ENCODE measurements at regions not wholly inside any gene's neighbourhood (a gene's known extent, or its start where the extent isn't known, plus 50 kb on each side); places are given as distances from the start of the nearest gene placed in this dataset.
"Not testable (repeated sequence)": the region's sequence is repeated elsewhere in the genome, so short reads cannot be mapped to it uniquely, and the experiment has no call there.

- DNase-seq (ENCODE audit: low read depth), result no peak
These were observed 314.7 kb upstream of the NOX3 start for GRCh38 chr6:155770313-155770712.

DNA sequence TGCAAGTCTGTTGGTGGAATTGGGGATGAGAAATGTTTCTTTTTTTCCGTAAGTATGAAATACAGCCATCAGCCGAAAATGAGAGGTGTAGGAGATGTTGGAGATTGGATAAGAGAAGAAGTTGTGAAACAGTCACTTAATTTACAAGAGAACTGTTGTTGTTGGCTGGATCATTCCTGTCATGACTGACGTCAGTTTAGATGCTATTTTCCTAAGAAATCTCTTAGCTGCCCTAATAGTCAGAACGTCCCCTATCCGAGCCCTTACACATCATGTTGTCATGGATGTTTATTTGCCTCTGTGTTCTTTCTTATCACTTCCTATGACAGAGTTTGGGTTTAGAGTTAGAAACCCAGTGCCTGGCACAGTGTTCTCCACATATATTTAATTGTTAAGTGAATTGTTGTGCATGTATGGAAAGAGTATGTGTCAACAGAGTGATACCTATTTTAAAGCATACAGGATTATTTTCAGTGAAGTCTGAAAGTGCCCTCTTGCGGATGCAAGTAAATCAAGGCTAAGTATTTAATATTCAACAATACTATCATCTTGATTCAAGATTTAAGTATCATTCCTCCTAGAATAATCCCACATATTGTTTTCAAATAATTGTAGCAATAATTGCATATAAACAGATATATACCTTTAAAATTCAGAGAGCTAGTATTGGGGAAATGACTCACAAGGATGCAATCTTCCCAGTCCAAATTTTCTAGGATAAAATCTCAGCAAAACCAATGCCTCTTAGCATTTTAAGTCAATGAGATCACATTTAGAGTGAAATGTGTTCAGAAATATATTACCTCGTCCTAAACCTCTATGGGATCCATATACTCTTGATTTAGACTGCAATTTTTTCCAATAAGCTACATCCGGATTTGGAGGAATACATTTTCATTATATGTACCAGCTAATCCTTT lies 309.9 kb upstream of the NOX3 start:
- peak; percentile 10 for DNase-seq (ENCODE audit: low read depth)

- DNase-seq (ENCODE audit: low read depth), result no peak
These were observed 307.0 kb upstream of the NOX3 start for GRCh38 chr6:155762649-155763048.

DNA sequence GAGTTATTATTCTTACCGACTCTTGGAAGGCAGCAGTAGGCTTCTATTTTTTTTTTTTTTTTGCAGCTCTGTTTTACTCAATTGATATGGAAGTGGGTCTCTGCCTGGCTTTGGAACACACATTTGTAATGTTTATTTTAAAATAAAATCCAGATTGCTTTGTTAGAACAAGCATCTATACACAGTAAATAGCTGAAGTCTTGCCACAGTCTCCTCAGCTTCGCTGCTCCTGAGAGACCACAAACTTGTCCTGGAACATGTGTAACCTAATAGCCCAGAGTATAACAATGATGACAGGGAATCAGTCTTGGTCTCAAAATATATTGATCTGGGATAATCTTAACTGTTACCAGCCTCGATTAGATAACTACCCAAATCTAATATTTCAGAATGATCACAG lies 299.8 kb upstream of the NOX3 start:
- no peak for DNase-seq (ENCODE audit: low read depth)

DNA sequence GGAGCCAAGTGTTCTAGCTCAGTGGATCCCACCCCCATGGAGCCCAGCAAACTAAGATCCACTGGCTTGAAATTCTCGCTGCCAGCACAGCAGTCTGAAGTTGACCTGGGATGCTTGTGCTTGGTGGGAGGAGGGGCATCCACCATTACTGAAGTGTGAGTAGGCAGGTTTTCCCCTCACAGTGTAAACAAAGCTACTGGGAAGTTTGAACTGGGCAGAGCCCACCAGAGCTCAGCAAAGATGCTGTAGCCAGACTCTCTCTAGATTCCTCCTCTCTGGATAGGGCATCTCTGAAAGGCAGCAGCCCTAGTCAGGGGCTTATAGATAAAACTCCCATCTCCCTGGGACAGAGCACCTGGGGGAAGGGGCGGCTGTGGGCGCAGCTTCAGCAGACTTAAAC lies 293.1 kb upstream of the NOX3 start:
- not testable (repeated sequence) for DNase-seq (ENCODE audit: low read depth)

DNA sequence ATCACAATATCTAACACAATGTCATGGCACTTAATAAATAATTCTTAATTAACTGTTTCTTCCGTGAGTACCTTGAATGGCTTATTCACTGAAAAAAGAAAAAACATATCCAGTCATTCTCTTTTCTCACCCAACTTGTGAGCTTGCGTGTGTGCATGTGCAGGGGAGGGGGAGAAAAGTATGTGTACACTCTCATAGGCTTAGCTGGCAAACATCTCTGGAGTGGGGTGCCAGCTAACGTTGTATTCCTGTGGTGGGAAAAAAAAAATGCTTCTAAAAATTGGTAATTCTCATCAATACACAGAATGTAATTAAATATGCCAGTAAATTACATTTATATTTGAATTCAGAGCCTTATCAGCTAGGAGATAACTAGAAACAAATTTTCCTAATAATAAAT lies 291.9 kb upstream of the NOX3 start:
- DNase-seq (ENCODE audit: low read depth), result no peak

DNA sequence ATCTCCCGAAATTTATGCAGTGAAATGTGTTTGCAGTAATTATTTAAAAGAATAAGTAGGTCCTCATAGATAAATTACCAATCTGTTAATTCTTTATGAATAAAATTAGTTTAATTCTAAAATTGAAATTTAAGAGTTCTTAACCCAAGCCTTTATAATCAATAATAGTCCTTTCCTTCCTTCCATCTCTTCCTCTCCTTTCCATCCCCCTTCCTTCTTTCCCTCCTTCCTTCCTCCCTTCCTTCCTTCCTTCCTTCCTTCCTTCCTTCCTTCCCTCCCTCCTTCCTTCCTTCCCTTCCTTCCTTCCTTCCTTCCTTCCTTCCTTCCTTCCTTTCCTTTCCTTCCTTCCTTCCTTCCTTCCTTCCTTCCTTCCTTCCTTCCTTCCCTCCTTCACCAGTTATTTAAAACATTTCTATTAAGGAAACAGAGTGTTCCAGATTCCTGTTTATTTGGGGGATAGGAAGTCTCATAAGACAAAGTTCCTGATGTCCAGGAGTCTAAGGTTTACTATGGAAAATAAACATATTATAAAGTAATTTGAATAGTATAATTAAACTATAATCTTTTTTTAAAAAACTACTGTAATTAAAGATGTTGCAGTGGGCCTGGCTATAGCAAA lies 285.3 kb upstream of the NOX3 start:
- no peak for DNase-seq (ENCODE audit: low read depth)

DNA sequence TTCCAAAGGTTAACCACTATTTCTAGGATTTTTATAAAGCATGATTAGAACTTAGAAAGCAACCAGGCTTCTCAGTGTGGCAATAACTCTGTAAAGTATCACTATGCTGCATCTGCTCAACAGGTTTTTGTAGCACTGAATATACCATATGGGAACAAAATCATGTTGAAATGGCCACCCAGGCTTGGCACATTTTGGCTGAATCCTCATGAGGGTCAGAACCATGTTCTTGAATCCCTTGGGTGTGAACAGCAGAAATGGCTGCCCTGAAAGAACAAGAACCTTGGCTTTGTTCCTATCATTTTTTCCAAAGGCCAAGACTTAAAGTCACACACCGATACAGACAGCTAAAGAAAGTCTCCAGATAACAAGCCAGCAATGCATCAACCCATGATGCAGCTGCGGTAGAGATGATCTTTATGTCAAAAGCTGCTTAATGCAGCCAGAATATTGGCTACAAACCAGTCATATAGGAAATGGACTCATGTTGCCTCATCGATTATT lies 283.0 kb upstream of the NOX3 start:
- DNase-seq (ENCODE audit: low read depth), result no peak

- DNase-seq (ENCODE audit: low read depth), result no peak
These were observed 261.7 kb upstream of the NOX3 start for GRCh38 chr6:155717374-155717773.

- DNase-seq (ENCODE audit: low read depth), result no peak
These were observed 255.1 kb upstream of the NOX3 start for GRCh38 chr6:155710704-155711103.

DNA sequence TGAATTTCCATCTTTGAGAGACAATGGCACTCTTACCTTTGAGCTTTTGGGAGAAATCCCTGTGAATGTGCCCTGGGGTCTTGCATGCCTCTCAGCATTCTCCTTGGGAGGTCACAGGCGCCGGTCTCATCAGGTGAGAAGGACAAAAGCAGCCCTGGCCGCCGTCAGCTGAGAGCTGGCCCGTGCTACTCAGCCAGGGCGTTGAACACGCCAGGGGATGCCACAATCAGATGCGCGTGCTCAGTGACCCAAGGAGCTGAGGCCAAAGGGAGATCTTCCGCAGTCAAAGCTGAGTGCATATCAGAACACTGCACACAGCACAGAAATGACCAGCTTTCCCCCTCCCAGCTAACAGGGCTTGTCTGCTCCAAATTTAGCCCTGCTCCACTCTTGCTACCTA lies 253.6 kb upstream of the NOX3 start:
- no peak for DNase-seq (ENCODE audit: low read depth)

- DNase-seq (ENCODE audit: low read depth), result no peak
These were observed 252.5 kb upstream of the NOX3 start for GRCh38 chr6:155708100-155708499.

DNA sequence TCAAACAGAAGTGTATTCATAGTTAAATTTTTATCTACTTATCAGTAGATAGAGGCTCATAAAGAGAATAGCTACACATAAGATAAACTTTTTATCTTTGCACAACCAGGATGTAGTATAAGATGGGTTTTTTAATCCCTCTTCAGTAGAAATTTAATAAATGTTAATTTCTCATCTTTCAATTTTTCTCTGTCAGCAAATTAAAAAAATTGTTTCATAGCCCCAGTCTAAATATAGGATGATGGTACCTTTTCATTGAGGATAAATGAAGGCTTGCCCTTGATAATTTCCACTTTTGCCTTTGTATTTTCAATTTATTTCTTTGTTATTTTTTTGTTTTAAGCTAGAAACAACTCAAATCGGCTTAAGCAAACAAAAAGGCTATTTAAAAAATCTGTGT lies 251.2 kb upstream of the NOX3 start:
- no peak for DNase-seq (ENCODE audit: low read depth)

- no peak for DNase-seq (ENCODE audit: low read depth)
These were observed 250.7 kb upstream of the NOX3 start for GRCh38 chr6:155706341-155706740.

DNA sequence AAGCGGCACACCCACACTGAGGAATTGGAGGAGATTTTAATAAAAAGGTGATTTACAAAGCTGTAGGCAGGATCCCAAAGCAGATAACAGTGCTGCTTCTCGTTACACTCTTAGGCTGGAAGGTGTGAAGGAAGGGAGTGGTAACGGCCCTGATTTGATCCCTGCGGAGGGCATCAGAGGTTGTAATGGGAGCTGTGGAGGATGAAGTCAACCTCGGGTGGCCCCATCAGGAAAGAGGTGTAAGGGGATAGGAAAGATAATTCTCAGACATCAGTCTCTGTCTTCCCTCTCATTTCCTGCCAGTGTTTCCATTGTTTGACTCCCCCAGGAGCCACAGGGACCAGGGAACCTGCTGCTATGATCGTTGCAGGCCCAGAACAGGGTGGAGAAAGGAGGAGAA lies 245.7 kb upstream of the NOX3 start:
- no peak for DNase-seq (ENCODE audit: low read depth)

DNA sequence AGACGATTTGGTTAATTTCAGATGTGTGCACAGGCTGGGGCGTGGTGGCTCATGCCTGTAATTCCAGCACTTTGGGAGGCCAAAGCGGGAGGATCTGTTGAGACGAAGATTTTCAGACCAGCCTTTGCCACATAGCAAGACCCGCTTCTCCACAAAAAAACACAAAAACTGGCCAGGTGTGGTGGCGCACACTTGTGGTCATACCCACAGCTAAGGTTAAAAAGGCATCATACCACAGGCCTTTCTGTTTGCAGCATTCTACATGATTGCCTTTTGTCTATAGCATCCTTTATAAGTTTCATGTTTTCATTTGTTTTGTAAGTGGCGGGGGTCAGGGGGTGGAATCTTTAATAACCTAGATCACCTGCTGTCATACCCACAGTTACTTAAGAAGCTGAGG lies 239.9 kb upstream of the NOX3 start:
- no peak for DNase-seq (ENCODE audit: low read depth)

- no peak for DNase-seq (ENCODE audit: low read depth)
These were observed 238.8 kb upstream of the NOX3 start for GRCh38 chr6:155694419-155694790.

GRCh38 chr6:155693573-155694418 lies 238.2 kb upstream of the NOX3 start:
- DNase-seq (ENCODE audit: low read depth), result no peak

DNA sequence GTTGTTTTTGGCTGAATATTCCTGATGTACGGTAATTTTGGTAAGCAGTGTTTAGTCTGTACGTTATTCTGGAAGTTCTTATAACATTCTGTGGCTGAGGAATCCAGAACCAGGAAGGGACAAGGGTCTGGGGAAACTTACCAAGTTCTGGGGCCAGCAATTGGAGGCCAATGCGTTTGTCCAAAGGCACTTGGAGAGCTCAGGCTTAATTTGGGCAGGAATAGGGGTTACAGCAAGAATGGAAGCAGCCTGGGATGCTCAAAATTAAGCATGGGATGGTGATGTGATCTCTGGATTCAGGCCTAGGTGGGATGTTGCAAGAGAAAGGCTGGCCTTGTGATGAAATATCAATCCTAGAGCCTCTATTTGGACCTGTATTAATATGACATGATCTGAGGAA lies 235.2 kb upstream of the NOX3 start:
- peak; percentile 3 for DNase-seq (ENCODE audit: low read depth)

DNA sequence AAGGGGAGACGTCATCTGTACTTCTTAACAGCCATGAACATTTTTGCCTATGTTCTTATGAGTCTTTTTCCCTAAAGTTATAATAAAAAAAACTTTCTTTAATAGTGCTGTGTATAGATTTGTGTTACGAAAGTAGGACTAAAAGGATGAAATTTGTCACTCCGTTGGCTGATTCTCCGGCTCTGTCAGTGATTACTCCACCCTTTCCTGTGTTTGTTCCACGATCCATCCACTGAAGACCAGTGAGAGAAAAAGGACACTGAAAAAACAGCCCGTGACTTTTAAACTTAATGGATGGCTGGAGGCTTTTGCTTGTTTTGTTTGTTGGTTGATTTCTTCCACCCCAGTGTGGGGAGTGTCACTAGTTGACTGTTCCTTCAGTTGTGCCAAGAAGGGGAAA lies 232.0 kb upstream of the NOX3 start:
- DNase-seq (ENCODE audit: low read depth), result no peak

DNA sequence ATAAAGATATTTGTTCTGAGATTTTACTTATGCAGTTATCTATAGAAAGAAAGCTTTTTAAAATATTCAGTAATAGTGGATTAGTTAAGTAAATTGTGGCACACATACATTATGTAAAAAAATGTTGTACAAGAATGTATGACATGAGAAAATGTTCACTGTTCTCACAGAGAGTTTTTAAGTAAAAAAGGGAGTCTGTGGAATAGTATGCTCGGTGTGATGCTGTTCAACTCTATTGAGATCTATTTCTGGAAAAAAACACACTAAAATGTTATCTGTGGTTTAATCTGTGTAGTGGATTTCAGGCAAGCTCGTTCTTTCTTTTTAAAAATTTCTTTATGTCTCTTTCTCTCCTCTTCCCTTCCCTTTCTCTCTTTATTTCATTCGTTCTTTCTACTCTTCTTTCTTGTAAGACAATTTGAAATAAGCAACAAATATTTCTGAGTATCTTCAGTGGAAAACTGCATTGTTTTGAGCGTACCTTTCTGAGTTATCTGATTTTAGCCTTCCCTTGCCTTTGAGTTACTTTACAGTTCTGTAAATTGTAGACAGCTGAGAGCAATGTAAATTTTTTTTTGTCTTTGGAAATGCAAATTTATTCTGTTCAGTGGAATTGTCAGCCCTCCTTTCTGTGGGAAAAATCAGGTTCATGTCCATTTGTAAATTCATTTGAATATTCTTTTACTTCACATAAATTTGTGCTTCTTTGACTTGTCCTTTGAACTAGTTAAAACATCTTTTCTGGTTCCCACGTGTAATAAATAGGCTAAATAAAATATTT lies 229.0 kb upstream of the NOX3 start:
- no peak for DNase-seq (ENCODE audit: low read depth)

- DNase-seq (ENCODE audit: low read depth), result no peak
These were observed 222.7 kb upstream of the NOX3 start for GRCh38 chr6:155678361-155678760.
